T-helper 1 cell treated with Interleukin-12 subunit alpha and Interleukin-12 subunit beta and Interleukin-4 antibody, amounts not matched to agents 30 μg/mL and 1 μg/mL, for 36 hours (primary cell): ENCODE measurements at regions not wholly inside any gene's neighbourhood (a gene's known extent, or its start where the extent isn't known, plus 50 kb on each side); places are given as distances from the start of the nearest gene placed in this dataset.

Experiments used
- H3K27ac Mint-ChIP-seq: one replicate; pipeline ENCODE4 v1.8.0; 2021; ENCODE audit warnings: mild to moderate bottlenecking, mixed read lengths
- H3K27me3 Mint-ChIP-seq: one replicate; pipeline ENCODE4 v1.8.0; 2021; ENCODE audit warnings: low read depth, mixed read lengths
- H3K36me3 Mint-ChIP-seq: one replicate; pipeline ENCODE4 v1.8.0; 2021; ENCODE audit warnings: low read depth, mixed read lengths
- H3K4me1 Mint-ChIP-seq: one replicate; pipeline ENCODE4 v1.8.0; 2021; ENCODE audit warnings: low read depth, mixed read lengths
- H3K4me3 Mint-ChIP-seq: one replicate; pipeline ENCODE4 v1.8.0; 2021; ENCODE audit warnings: mild to moderate bottlenecking, moderate library complexity, mixed read lengths
- H3K9me3 Mint-ChIP-seq: one replicate; pipeline ENCODE4 v1.8.0; 2021; ENCODE audit warnings: mixed read lengths

DNA sequence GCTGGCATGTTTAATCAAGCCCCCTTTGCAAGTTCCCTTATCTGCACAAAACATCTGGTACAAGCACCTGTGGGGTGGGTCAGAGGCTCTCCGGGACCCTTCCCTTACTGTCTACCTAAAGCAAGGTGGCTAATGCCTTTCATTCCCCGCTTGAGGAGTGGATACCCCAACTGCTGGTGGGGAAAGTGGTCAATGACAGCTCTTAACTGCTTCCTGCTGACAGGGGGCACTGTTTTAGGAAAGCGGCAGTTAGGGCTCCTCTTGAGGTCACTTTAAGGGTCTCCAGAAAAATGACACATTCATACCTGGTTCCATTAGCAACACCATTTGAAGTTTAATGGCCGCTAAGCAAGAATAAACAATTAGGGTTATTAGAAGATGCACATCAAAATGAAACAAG lies 761.8 kb upstream of the PHF14 start:
- Mint-ChIP-seq H3K27me3 (no peaks in the 10 kb centered on the region), H3K9me3 (peaks cover 9% of the 10 kb centered on the region), H3K4me3 (no peak overlapping the region), H3K27ac (no peak overlapping the region), H3K4me1 (no peaks in the 10 kb centered on the region), H3K36me3 (no peaks in the 10 kb centered on the region)

DNA sequence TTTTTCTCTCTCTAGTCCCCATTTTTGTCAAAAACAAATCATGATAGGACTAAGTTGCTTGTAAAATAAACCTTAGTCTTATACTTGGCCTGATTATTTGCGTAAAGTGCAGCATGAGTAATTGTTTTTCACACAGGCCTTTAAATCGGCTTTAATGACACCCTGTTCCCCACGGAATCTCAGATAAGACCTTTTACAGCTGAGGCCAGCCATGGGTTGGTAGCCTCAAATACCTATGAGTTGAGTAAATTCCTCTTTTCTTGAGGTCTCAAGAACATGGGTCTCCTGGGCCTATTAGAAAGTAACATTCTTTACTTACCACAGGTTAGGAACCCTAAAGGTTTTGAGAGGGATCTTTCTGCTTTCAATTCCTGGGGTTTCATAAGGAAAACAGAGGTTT lies 761.0 kb upstream of the PHF14 start:
- H3K9me3 Mint-ChIP-seq: peaks cover 9% of the 10 kb centered on the region
- no peak overlapping the region for H3K4me3 Mint-ChIP-seq
- H3K27me3 Mint-ChIP-seq: no peaks in the 10 kb centered on the region
- H3K4me1 Mint-ChIP-seq: no peaks in the 10 kb centered on the region
- no peak overlapping the region for H3K27ac Mint-ChIP-seq
- H3K36me3 Mint-ChIP-seq: no peaks in the 10 kb centered on the region

DNA sequence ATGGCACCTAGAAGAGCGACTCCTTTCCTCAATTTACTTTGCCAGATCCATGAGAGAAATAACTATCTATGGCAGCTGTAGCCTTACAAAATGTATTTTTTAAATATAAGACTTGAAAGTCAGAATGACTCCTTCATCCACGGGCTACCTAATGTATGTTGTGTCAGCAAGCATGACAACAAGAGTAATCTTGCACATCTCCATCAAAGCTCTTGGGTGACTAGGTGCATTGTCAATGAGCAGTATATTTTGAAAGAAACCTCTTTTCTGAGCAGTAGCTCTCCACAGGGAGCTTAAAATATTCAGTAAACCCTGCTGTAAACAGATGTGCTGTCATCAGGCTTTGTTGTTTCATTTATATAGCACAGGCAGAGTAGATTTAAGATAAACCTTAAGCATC lies 757.2 kb upstream of the PHF14 start:
- Mint-ChIP-seq H3K36me3 (no peaks in the 10 kb centered on the region), H3K4me3 (no peak overlapping the region), H3K27ac (no peak overlapping the region), H3K27me3 (no peaks in the 10 kb centered on the region), H3K4me1 (no peaks in the 10 kb centered on the region), H3K9me3 (peaks cover 9% of the 10 kb centered on the region)

DNA sequence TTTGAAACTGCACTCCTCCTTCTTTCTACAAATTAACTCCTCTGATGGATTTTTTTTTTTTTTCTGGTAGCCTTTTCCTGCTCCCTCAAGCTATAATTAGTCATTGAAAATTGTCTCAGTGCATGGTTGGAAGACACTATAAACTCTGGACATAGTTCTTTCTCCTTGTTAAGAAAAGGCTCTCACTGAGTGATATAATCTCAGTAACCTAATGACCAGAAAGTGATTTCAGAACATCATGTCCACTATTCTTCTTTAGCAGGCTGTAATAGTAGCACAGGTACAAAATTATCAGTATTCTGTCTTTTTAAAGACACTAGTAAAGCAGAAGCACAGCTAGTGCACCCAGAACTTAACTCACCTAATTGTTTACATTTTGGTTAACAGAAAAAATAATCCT lies 752.6 kb upstream of the PHF14 start:
- Mint-ChIP-seq H3K27ac (no peak overlapping the region), H3K36me3 (no peaks in the 10 kb centered on the region), H3K4me1 (no peaks in the 10 kb centered on the region), H3K27me3 (no peaks in the 10 kb centered on the region), H3K4me3 (no peak overlapping the region), H3K9me3 (peaks cover 3% of the 10 kb centered on the region)

DNA sequence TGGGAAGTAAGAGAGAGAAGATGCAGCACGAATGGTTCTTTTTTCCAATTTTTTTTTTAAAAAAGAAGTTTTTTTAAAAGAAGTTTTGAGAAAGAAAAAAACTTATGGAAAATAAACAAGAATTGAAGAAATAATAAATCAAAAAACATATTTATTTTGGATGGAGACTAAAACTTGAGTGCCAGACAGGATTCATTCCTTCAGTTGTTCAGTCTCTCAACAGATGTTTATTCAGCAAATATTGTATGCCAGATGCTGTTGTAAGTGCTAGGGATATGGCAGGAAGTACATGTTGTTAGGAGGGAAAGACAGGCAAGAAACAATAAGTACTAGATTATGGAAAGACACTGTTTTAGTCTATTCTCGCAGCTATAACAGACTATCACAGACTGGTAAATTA lies 750.7 kb upstream of the PHF14 start:
- Mint-ChIP-seq H3K9me3 (peaks cover 3% of the 10 kb centered on the region), H3K4me3 (no peak overlapping the region), H3K4me1 (no peaks in the 10 kb centered on the region), H3K36me3 (no peaks in the 10 kb centered on the region), H3K27ac (no peak overlapping the region), H3K27me3 (no peaks in the 10 kb centered on the region)

DNA sequence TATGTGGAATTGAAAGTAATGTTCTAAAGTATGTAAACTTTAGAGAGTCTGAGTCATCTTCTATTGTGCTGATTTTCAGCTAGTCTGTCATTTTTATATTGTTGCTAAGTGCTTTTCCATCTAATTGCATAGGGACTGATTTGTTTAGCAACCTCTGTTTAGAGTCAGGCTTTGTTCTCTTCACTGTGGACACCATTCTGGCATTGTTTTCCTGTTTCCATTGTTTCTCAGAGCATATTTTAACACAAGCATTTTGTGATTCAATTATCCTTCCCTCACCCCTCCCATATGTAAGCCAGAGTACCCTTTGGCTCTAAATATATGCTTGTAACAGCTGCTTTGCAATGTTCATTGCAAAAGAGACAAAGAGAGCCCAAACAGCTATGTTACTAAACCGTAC lies 748.4 kb upstream of the PHF14 start:
- H3K27ac Mint-ChIP-seq: no peak overlapping the region

DNA sequence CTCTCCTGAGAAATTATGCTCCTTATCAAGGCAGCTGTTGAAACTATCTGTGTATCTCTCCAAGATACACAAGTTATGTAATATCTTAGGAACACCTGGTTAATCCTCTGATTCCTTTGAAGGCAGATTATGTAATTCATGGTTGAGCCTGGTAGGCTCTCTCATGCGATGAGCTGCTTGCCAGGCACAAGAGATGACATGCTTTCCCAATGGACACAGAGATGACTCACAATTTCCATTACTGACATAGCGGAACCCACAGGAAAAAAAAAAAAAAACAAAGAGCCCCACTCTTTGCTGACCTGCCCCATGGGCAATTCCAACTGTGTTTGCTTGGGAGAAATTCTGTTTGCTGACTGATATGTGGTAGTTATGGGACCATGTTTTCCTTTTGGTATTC lies 736.4 kb upstream of the PHF14 start:
- Mint-ChIP-seq H3K27me3 (no peaks in the 10 kb centered on the region), H3K4me3 (no peak overlapping the region), H3K27ac (no peak overlapping the region), H3K9me3 (peaks cover 5% of the 10 kb centered on the region), H3K4me1 (no peaks in the 10 kb centered on the region), H3K36me3 (no peaks in the 10 kb centered on the region)

More for the DNA sequence above, 748.4 kb upstream of the PHF14 start:
- H3K9me3 Mint-ChIP-seq: peaks cover 3% of the 10 kb centered on the region
- H3K27me3 Mint-ChIP-seq: no peaks in the 10 kb centered on the region
- no peaks in the 10 kb centered on the region for H3K4me1 Mint-ChIP-seq
- no peaks in the 10 kb centered on the region for H3K36me3 Mint-ChIP-seq
- H3K4me3 Mint-ChIP-seq: no peak overlapping the region

DNA sequence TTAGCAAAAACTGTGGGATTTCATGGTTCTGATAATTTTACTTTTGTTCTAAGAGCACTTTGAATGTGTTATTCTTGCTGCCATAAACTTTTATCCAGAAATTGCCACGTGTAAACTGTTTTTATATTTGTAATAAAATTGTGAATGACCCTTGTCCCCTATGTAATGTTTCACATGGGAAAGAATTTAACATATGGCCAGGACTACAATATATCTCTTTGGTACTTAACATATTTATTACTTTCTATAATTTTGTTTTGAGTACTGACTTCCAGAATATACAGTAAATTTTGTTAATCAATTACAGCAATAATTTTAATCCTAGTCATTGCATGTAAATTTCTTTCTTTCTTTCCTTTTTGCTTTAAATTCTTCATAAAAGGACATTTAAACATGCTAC lies 735.0 kb upstream of the PHF14 start:
- Mint-ChIP-seq H3K36me3 (no peaks in the 10 kb centered on the region), H3K9me3 (peaks cover 5% of the 10 kb centered on the region), H3K27me3 (no peaks in the 10 kb centered on the region), H3K27ac (no peak overlapping the region), H3K4me1 (no peaks in the 10 kb centered on the region), H3K4me3 (no peak overlapping the region)

DNA sequence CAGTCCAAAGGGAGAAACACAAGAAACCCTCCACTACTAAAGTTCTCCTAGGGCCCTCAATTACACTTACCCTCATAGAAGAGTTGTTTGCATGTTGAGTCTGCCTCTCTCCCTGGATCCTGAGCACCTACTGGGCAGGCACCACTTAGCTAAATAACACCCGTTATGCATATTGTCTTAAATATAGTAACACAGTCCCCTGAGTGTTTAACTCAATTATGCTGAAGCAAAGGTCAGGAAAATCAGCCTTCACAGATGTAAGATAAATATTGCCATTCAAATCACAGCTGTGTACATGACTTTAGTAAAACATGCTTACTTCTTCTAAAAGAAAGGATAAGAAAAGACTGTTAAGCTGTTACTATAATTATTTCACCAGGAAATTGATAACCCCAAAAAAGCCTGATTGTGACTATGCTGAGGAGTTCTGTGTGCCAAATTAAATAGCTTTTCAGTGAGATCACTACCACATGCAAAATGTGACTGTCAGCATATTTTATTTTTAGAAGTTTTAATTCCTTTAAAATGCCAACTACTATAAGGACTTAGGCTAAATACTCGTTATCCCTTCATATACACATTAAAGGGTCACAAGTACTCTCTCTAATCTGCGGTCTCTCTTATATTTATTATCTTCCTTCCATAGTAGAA lies 733.9 kb upstream of the PHF14 start:
- Mint-ChIP-seq H3K36me3 (no peaks in the 10 kb centered on the region), H3K9me3 (peaks cover 5% of the 10 kb centered on the region), H3K4me3 (no peak overlapping the region), H3K27ac (no peak overlapping the region), H3K27me3 (no peaks in the 10 kb centered on the region), H3K4me1 (no peaks in the 10 kb centered on the region)

DNA sequence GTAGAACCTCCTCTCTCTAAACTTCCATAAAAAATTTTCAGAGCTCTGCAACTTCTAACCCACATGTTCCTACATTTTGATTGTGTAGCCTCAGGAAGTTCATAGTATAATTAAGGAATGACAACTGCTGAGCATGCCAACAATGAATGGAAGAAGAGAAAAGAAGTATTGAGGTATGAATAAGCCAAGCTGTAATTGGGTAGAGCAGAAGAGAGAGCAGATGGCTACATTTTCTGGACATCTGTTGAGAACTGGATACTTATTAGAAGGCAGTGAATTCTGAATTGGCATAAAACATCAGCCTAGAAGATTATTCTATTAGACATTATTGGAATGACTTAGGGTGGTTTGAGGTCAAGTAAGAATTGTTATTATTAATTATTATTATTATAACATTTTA lies 728.3 kb upstream of the PHF14 start:
- Mint-ChIP-seq H3K9me3 (peaks cover 19% of the 10 kb centered on the region), H3K4me3 (no peak overlapping the region), H3K36me3 (no peaks in the 10 kb centered on the region), H3K4me1 (no peaks in the 10 kb centered on the region), H3K27ac (no peak overlapping the region), H3K27me3 (no peaks in the 10 kb centered on the region)

DNA sequence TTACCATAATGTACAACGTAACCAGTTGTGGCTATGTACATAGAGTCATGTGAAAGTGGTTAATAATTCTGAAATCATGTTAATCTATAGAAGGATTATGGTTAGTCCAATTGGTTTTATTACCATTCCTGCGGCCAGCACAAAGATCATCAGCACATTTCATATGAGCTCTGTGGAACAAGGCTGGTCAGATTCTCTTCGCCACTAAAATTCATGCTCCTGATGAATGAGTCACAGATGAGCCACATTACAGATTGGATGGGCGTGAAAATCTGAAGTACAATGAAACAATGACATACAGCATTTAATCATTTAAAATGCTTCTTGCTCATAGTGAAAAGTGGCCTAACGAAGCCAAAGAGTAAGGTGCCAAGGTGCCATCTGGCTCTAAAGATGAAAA lies 716.2 kb upstream of the PHF14 start:
- Mint-ChIP-seq H3K4me1 (no peaks in the 10 kb centered on the region), H3K27me3 (no peaks in the 10 kb centered on the region), H3K36me3 (no peaks in the 10 kb centered on the region), H3K9me3 (peaks cover 7% of the 10 kb centered on the region), H3K27ac (no peak overlapping the region), H3K4me3 (no peak overlapping the region)

DNA sequence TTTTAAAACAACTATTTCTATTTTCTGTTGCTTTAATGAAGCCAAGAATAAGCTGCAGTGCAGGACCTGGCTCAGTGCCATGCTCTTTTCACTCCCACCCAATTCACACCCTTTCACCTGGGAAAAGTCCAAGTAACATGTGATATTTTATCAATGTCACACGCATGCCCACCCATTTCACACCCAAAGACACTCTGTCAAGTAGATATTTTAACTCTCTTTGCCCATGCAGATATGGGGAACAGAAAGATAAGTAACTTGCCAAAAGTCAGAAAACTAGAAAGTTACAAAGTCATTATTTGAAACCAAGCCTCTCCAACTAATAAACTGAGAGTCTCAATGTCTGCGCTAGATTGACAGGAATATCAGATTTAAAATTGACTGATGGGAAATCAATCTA lies 706.7 kb upstream of the PHF14 start:
- Mint-ChIP-seq H3K36me3 (no peaks in the 10 kb centered on the region), H3K27me3 (no peaks in the 10 kb centered on the region), H3K4me1 (no peaks in the 10 kb centered on the region)

DNA sequence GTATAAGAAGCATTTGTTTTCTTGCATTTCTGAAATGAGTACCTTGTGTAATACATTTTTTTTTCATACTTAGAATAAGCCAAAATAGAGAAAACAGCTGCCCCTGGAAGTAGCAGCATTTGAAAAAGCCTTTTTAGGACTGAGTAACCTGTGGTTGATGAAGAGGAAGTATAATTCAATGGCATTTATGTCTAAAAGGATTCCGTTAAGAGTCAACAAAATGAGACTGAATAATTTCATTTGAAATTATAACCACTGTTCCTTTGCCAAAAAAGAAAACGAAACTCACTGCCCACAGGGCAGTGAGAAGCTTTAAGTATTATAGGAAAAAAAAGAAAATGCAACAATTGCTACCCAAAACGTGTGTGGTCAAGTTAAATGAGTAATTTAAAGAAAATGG lies 705.6 kb upstream of the PHF14 start:
- Mint-ChIP-seq H3K9me3 (peaks cover 15% of the 10 kb centered on the region), H3K36me3 (no peaks in the 10 kb centered on the region), H3K4me3 (no peak overlapping the region), H3K4me1 (no peaks in the 10 kb centered on the region), H3K27ac (no peak overlapping the region), H3K27me3 (no peaks in the 10 kb centered on the region)

More for the DNA sequence above, 706.7 kb upstream of the PHF14 start:
- H3K27ac Mint-ChIP-seq: no peak overlapping the region
- peaks cover 10% of the 10 kb centered on the region for H3K9me3 Mint-ChIP-seq
- no peak overlapping the region for H3K4me3 Mint-ChIP-seq

DNA sequence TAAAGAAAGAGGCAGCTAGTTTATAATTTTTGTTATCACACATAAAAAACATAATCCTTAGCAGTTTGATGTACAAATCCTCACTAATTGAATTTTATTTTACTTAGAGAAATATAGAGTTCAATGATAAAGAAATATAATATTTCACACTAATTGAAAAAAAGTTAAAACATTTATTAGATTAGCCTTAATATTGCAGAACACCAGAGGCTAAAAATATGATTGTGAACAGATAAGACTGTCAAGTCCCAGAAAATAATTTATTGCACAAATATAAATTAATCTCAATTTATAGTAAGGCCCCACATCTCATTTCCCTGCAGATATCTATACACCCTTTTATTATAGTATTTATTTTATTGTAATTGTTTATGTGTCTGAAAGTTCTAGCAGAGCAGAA lies 690.8 kb upstream of the PHF14 start:
- Mint-ChIP-seq H3K36me3 (no peaks in the 10 kb centered on the region), H3K27ac (no peak overlapping the region), H3K27me3 (no peaks in the 10 kb centered on the region), H3K9me3 (peaks cover 7% of the 10 kb centered on the region), H3K4me1 (no peaks in the 10 kb centered on the region), H3K4me3 (no peak overlapping the region)

DNA sequence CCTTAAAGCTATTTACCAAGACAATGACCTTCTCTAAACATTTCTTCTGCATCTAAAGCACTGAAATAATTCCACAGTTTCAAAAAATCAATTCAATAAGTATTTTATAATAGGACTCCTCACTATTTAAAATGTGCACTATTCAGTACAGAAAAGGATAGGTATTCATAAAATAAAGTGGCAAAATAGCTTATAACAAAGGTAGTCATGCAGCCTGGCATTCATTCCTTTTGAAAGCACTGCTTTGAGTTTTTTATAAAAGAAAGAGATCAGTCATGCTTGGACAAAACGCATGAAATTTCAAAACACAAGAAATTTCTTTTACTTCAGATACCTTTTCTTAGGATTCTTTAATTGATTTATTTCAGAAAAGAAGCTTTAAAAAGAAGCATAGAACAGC lies 689.7 kb upstream of the PHF14 start:
- H3K9me3 Mint-ChIP-seq: peaks cover 4% of the 10 kb centered on the region

DNA sequence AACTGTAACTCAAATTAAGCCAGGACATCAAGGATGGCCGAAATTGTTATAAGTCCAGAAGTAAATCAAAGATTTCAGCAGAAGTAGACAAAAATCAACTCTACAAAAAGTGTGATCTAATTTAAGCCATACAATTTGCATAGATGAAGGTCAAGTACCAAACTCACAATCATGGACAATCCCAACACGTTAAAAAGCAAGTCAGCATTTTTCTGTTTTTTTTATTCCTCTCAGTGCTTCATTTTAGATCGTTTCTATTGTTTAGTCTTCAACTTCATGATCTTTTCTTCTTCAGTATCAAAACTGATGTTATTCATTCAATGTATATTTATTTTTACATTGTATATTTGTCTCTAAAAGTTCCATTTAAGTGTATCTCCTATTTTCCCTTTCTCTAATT lies 674.3 kb upstream of the PHF14 start:
- H3K36me3 Mint-ChIP-seq: no peaks in the 10 kb centered on the region
- no peaks in the 10 kb centered on the region for H3K9me3 Mint-ChIP-seq
- no peaks in the 10 kb centered on the region for H3K27me3 Mint-ChIP-seq
- H3K27ac Mint-ChIP-seq: no peak overlapping the region
- H3K4me3 Mint-ChIP-seq: no peak overlapping the region
- H3K4me1 Mint-ChIP-seq: no peaks in the 10 kb centered on the region

More for the DNA sequence above, 689.7 kb upstream of the PHF14 start:
- no peaks in the 10 kb centered on the region for H3K4me1 Mint-ChIP-seq
- H3K27me3 Mint-ChIP-seq: no peaks in the 10 kb centered on the region
- H3K4me3 Mint-ChIP-seq: no peak overlapping the region
- H3K27ac Mint-ChIP-seq: no peak overlapping the region
- H3K36me3 Mint-ChIP-seq: no peaks in the 10 kb centered on the region
